ENCODE measurements at regions not wholly inside any gene's neighbourhood (a gene's known extent, or its start where the extent isn't known, plus 50 kb on each side); places are given as distances from the start of the nearest gene placed in this dataset.

- TF ChIP-seq CTCF (conservative IDR thresholded peaks at IDR 0.05) (no peak), EZH2 (IDR thresholded peaks at IDR 0.05; ENCODE audit: low read depth) (no peak)
Measured at GRCh38 chr14:89589400-89590118, 172.5 kb upstream of the FOXN3 start.
